ENCODE measurements at regions not wholly inside any gene's neighbourhood (a gene's known extent, or its start where the extent isn't known, plus 50 kb on each side); places are given as distances from the start of the nearest gene placed in this dataset.
A peak's percentile ranks its signal among the peaks of the same experiment; 100 is the strongest.
"Not testable (repeated sequence)": the region's sequence is repeated elsewhere in the genome, so short reads cannot be mapped to it uniquely, and the experiment has no call there.

DNA sequence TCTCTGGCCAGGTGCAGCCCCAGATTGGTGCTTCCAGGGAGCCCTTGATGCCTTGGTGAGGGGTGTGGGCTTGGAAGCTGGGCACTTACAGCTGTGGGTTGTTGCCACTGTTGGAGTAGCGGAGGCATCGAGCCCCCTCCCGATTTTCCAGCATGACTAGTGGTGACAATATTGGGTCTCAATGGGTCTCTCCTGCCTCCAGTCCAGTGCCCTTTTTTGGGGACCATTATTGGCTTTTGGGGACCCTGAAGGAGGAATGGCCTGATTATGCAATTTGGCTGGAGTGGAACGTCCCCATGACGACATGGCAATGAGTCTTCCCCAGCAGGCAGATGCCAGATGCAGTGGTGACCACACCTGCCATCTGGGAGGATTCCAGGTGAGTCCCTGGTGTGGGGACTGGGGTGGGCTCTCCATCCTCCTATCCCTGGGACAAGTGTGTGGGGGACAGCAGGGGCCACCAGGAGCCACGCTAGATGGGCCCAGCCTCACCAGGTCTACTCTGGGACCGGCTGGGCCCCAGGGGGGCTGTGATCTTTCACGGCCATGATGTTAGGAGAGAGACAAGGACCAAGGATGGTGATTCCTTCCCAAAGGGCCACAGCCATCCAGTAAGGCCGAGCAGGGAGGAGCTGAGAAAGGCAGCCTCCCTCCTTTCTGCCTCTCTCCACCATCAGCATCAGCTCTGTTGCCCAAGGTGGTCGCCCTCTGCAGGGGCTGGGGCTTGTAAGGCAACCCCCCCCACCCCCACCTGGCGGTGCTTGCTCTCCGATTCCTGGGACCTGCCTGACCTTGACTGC lies 196.8 kb downstream of the GOLGA6L6 start:
- DNase-seq (ENCODE audit: low spot score), result no peak
- TF ChIP-seq, protein P1, sequence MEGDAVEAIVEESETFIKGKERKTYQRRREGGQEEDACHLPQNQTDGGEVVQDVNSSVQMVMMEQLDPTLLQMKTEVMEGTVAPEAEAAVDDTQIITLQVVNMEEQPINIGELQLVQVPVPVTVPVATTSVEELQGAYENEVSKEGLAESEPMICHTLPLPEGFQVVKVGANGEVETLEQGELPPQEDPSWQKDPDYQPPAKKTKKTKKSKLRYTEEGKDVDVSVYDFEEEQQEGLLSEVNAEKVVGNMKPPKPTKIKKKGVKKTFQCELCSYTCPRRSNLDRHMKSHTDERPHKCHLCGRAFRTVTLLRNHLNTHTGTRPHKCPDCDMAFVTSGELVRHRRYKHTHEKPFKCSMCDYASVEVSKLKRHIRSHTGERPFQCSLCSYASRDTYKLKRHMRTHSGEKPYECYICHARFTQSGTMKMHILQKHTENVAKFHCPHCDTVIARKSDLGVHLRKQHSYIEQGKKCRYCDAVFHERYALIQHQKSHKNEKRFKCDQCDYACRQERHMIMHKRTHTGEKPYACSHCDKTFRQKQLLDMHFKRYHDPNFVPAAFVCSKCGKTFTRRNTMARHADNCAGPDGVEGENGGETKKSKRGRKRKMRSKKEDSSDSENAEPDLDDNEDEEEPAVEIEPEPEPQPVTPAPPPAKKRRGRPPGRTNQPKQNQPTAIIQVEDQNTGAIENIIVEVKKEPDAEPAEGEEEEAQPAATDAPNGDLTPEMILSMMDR (IDR thresholded peaks at IDR 0.05), result no peak
- H3K4me3 ChIP-seq, result no peak overlapping the region
- H3K9me3 ChIP-seq, result peaks cover 0 to 11% of the 10 kb centered on the region in 2 donors
- H3K4me1 ChIP-seq, result no peaks in the 10 kb centered on the region
- no peak overlapping the region for H3K27ac ChIP-seq
- no peaks in the 10 kb centered on the region for H3K27me3 ChIP-seq
- no peaks in the 10 kb centered on the region for H3K36me3 ChIP-seq

DNA sequence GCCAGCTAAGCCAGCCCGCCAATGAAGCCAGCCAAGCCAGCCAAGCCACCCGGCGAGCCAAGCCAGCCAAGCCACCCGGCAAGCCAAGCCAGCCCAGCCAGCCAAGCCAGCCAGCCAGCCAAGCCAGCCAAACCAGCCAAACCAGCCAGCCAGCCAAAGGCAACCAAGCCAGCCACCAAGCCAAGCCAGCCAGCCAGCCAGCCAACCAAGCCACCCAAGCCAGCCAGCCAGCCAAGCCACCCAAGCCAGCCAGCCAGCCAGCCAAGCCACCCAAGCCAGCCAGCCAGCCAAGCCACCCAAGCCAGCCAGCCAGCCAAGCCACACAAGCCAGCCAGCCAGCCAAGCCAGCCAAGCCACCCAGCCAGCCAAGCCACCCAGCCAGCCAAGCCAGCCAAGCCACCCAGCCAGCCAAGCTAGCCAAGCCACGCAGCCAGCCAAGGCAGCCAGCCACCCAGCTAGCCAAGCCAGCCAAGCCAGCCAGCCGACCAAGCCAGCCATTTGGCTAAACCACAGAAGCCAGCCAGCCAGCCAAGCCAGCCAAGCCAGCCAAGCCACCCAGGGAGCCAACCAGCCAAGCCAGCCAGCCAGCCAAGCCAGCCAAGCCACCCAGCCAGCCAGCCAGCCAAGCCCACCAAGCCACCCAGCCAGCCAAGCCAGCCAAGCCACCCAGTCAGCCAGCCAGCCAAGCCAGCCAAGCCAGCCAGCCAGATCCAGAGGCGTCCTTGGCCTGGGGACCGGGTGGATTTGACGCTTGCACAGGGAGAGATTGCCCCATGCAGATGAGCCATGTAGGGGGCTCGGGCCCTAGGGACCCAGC lies 198.0 kb downstream of the GOLGA6L6 start:
- not testable (repeated sequence) for H3K4me3 ChIP-seq, H3K36me3 ChIP-seq, H3K27ac ChIP-seq, H3K4me1 ChIP-seq, H3K27me3 ChIP-seq
- peak; percentile 58 for DNase-seq (ENCODE audit: low spot score)
- peaks cover 0 to 11% of the 10 kb centered on the region in 2 donors for H3K9me3 ChIP-seq

DNA sequence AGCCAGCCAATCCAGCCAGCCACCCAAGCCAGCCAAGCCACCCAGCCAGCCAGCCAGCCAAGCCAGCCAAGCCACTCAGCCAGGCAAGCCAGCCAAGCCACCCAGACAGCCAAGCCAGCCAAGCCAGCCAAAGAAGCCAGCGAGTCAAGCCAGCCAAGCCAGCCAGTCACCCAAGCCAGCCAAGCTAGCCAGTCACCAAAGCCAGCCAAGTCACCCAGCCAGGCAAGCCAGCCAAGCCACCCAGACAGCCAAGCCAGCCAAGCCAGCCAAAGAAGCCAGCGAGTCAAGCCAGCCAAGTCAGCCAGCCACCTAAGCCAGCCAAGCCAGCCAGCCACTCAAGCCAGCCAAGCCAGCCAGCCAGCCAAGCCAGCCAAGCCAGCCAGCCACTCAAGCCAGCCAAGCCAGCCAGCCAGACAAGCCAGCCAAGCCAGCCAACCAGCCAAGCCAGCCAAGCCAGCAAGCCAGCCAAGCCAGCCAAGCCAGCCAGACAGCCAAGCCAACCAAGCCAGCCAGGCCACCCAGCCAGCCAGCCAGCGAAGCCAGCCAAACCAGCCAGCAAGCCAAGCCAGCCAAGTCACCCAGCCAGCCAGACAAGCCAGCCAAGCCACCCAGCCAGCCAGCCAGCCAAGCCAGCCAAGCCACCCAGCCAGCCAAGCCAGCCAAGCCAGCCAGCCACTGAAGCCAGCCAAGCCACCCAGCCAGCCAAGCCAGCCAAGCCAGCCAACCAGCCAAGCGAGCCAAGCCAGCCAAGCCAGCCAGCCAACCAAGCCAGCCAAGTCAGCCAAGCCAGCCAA lies 198.8 kb downstream of the GOLGA6L6 start:
- peaks cover 0 to 11% of the 10 kb centered on the region in 2 donors for H3K9me3 ChIP-seq
- H3K27me3 ChIP-seq; H3K36me3 ChIP-seq; H3K4me3 ChIP-seq; H3K4me1 ChIP-seq; H3K27ac ChIP-seq; DNase-seq (ENCODE audit: low spot score): not testable (repeated sequence)

DNA sequence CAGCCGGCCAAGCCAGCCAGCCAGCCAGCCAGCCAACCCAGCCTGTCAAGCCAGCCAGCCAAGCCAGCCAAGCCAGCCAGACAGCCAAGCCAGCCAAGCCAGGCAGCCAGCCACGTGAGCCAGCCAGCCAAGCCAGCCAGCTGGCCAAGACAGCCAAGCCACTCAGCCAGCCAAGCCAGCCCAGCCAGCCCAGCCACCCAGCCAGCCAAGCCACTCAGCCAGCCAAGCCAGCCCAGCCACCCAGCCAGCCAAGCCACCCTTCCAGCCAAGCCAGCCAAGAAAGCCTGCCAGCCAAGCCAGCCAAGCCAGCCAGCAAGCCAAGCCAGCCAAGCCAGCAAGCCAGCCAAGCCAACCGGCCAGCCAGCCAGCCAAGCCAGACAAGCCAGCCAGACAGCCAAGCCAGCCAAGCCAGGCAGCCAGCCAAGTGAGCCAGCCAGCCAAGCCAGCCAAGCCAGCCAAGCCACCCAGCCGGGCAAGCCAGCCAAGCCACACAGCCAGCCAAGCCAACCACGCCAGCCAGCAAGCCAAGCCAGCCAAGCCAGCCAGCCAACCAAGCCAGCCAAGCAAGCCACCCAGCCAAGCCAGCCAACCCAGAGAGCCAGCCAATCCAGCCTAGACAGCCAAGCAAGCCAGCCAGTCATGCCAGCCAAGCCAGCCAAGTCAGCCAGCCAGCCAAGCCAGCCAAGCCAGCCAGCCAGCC lies 199.5 kb downstream of the GOLGA6L6 start:
- TF ChIP-seq, protein P1 (IDR thresholded peaks at IDR 0.05), result no peak

DNA sequence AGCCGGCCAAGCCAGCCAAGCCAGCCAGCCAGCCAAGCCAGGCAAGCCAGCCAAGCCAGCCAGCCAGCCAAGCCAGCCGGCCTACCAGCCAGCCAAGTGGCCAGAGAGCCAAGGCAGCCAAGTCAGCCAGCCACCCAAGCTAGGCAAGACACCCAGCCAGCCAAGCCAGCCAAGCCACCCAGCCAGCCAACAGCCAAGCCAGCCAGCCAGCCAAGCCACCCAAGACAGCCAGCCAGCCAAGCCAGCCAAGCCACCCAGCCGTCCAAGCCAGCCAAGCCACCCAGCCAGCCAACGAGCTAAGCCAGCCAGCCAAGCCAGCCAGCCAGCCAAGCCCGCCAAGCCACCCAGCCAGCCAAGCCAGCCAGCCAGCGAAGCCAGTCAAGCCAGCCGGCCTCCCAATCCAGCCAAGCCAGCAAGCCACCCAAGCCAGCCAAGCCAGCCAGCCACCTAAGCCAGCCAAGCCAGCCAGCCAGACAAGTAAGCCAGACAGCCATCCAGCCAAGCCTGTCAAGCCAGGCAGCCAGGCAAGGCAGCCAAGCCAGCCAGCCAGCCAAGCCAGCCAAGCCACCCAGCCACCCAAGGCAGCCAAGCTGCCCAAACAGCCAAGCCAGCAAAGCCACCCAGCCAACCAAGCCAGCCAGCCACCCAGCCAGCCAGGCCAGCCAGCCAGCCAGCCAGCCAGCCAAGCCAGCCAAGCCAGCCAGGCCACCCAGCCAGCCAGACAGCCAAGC lies 200.5 kb downstream of the GOLGA6L6 start:
- TF ChIP-seq, protein P1 (IDR thresholded peaks at IDR 0.05), result no peak
- Histone ChIP-seq H3K4me3 (no peak overlapping the region), H3K27me3 (no peaks in the 10 kb centered on the region), H3K36me3 (no peaks in the 10 kb centered on the region), H3K9me3 (peaks cover 0 to 8% of the 10 kb centered on the region in 2 donors), H3K4me1 (no peaks in the 10 kb centered on the region), H3K27ac (no peak overlapping the region)
- DNase-seq (ENCODE audit: low spot score), result peak; percentile 81

More for the DNA sequence above, 199.5 kb downstream of the GOLGA6L6 start:
- Histone ChIP-seq H3K9me3 (peaks cover 0 to 15% of the 10 kb centered on the region in 2 donors), H3K4me1 (no peaks in the 10 kb centered on the region), H3K27ac (no peak overlapping the region), H3K4me3 (no peak overlapping the region), H3K27me3 (no peaks in the 10 kb centered on the region), H3K36me3 (no peaks in the 10 kb centered on the region)
- DNase-seq (ENCODE audit: low spot score), result peak; percentile 79

DNA sequence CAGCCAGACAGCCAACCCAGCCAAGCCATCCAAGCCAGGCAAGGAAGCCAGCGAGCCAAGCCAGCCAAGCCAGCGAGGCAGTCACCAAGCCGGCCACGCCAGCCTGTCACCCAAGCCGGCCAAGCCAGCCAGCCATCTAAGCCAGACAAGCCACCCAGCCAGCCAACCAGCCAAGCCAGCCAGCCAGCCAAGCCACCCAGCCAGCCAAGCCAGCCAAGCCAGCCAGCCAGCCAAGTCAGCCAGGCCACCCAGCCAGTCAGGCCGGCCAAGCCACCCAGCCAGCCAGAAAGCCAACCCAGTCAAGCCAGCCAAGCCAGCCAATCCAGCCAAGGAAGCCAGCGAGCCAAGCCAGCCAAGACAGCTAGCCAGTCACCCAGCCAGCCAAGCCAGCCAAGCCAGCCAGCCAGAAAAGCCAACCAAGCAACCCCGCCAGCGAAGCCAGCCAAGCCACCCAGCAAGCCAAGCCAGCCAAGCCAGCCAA lies 201.2 kb downstream of the GOLGA6L6 start:
- H3K9me3 ChIP-seq, result peaks cover 0 to 7% of the 10 kb centered on the region in 2 donors
- no peaks in the 10 kb centered on the region for H3K4me1 ChIP-seq
- H3K4me3 ChIP-seq, result no peak overlapping the region
- H3K27ac ChIP-seq, result no peak overlapping the region
- DNase-seq (ENCODE audit: low spot score), result peak; percentile 65
- no peaks in the 10 kb centered on the region for H3K36me3 ChIP-seq
- no peaks in the 10 kb centered on the region for H3K27me3 ChIP-seq
- TF ChIP-seq, protein P1 (IDR thresholded peaks at IDR 0.05), result no peak

DNA sequence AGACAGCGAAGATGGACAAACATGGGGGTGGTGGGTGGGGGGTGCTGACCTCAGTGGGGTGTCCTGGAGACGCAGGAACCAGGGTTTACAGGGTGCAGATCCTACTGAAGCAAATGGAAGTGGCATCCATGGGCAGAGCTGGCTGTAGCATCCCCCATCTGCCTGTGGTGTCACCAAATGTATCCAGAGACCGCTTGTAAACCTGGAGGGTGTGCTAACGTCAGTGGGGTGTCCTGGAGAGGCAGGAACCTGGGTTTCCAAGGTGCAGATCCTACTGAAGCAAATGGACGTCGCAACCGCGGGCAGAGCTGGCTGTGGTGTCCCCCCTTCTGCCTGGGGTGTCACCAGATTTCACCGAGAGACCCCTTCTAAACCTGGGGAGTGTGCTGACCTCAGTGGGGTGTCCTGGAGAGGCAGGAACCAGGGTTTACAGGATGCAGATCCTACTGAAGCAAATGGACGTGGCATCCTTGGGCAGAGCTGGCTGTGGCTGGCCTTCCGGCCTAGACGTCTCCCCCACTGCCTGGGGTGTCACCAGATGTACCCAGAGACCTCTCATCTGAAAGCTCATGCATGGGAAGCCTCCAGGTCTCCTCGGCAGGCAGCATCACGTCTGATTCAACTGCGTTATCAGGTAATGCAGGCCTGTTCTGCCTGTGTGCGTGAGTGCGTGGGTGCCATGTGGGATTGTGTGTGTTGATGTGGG lies 202.4 kb downstream of the GOLGA6L6 start:
- not testable (repeated sequence) for H3K36me3 ChIP-seq

DNA sequence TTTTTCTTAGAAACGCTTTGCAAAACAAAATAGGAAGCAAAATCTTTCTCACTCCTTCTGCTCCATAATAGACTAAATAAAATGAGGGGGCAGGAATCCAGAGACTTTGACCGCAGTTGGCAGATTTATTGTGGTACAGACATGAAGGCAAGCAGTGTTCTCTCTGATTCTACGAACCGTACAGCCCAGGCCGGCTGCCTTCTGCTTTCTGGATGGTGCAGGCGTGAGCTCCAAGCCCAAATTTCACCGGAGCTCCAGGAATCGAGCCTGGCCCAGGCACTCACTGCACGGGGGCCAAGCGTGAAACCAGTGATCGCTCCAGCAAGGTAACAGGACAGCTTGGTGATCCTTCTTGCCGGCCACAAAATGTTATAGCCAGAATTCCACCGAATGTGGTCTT lies 202.9 kb downstream of the GOLGA6L6 start:
- H3K4me3 ChIP-seq; DNase-seq (ENCODE audit: low spot score); H3K27me3 ChIP-seq; H3K9me3 ChIP-seq; H3K27ac ChIP-seq; H3K36me3 ChIP-seq; H3K4me1 ChIP-seq: not testable (repeated sequence)

More for the DNA sequence above, 202.4 kb downstream of the GOLGA6L6 start:
- peak; percentile 56 for DNase-seq (ENCODE audit: low spot score)
- H3K4me3 ChIP-seq, H3K9me3 ChIP-seq, H3K4me1 ChIP-seq, H3K27me3 ChIP-seq, H3K27ac ChIP-seq: not testable (repeated sequence)
